ENCODE measurements at regions not wholly inside any gene's neighbourhood (a gene's known extent, or its start where the extent isn't known, plus 50 kb on each side); places are given as distances from the start of the nearest gene placed in this dataset.

DNA sequence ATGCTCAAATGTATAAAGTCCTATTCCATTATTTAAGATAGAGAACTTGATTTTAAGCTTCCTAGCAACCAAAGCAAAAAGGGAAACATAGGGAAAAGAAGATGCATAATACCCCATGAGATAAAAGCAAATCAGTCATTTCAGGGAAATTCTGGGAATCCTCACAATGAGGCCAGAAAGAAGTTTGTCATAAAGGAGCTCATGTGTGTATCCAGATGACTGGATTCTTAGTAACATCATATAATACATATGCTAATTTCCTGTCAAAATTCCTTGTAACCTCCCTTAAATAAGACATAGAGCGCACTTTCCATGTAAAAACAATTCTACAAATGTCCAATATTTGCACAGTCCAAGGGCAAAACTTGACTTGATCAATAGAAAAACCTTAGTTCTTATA is 411.0 kb upstream of the WWC1 start:
- intact Hi-C loops (cut with micrococcal nuclease), result no loop called here

DNA sequence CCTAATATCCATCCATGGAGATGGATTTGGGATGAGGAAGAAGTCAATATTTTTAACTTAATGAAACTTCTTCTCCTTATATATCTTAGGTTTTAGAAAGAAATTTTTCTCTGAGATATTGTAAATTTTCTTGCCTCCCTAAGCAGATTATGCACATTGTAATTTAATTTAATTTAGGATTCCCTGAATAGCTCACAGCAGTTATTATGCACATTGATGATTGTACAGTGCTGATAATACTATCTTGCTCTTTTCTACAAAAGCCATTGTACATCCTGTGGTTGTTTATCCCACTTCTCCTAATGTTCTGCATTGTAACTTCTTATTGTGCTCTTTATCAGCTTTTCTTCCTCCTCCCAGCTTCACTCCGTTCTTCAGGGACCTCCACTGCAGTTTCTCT is 410.4 kb upstream of the WWC1 start:
- intact Hi-C loops (cut with micrococcal nuclease), result no loop called here

GRCh38 chr5:167886196-167886595 is 405.2 kb upstream of the WWC1 start:
- intact Hi-C loops (cut with micrococcal nuclease), result no loop called here

GRCh38 chr5:167888393-167888792 is 403.1 kb upstream of the WWC1 start:
- intact Hi-C loops (cut with micrococcal nuclease), result no loop called here

- intact Hi-C loops (cut with micrococcal nuclease), result no loop called here
Measured at GRCh38 chr5:167889276-167889675, 402.2 kb upstream of the WWC1 start.

GRCh38 chr5:167892352-167893115 is 398.9 kb upstream of the WWC1 start:
- intact Hi-C loops (cut with micrococcal nuclease), result no loop called here

GRCh38 chr5:167893271-167893670 is 398.2 kb upstream of the WWC1 start:
- intact Hi-C loops (cut with micrococcal nuclease), result no loop called here

- intact Hi-C loops (cut with micrococcal nuclease), result no loop called here
Measured at GRCh38 chr5:167894631-167895472, 396.6 kb upstream of the WWC1 start.

DNA sequence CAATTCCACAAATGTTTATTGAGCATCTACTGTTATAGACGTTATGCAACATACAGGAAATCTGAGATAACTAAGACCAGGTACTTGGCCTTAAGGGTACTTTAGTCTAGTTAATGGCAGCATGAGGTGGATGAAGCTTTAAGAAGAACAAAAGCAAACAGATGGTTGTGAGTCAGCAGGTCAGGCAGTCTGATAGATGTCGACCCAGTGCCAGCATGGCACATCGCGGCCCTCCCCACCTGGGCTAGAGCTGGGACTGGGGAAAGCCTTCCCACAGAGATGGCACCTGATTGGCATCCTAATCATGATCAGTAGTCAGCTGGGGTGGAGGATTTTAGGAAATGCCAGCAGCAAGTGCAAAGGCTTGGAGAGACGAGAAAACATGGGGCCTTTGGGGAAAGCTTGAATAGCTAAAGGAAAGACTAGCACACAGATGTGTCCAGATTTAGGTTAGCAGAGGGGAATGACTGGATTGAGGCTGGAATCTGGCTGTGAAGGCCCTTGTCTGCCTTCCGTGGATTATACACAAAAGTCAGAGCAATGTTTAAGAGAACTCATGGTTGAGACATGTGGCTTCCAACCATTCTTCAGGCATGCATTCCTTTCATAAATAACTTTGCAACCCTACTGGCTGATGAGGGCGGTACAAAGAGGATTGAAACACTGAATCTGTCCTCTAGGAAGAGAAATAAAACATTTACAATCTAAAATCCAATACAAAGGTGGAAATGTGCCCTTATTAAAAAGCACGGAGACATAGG is 395.4 kb upstream of the WWC1 start:
- intact Hi-C loops (cut with micrococcal nuclease), result no loop called here

- intact Hi-C loops (cut with micrococcal nuclease), result no loop called here
Measured at GRCh38 chr5:167896814-167897213, 394.6 kb upstream of the WWC1 start.

DNA sequence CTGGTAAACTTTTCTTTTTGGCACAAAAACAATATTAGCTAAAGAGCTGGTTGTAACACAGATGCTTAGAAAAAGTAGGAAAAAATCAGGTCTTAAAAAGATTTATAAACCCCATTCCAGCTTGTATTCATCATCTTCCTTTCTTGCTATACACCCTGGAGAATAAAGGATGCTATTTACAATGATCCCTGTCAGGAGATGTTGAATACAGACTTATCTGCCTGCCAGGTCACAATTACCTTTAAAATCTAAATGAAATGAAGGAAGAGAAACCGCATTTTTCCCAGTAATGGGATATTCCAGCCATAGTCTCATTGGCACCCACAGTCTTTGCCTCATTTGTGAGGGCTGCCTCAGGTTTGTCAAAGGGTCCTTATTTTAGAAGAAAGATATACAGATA is 394.1 kb upstream of the WWC1 start:
- intact Hi-C loops (cut with micrococcal nuclease), result no loop called here

DNA sequence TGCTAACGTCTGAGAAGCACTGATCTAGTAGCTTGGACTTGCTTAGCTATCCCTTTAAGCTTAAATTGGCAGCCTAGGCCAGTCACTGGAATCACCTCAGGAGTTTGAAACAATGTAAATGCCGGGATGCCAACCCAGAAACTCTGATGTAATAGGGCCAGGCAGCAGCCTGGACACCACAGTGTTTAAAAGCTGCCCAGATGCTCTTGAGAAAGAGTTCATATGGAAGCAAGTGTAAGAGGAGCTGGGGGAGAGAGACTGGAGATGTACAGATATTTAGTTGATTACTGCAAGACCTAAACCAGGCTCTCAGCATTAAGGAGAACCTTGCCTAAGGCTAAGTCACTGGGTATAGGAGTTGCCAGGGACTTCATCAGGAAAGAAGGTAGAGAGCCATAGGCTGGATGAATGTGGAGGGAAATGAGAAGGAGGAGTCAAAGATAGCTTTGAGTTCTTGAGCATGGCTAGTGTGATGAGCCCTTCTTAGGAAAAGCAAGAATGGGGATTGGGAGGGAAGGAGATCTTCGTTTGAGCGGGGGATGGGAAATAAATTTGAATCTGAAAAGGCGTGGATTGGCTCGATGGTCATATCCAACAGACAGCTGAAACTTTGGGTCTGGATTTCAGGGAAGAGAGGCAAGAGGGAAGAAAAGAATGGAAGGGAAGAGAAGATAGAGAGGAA is 392.9 kb upstream of the WWC1 start:
- intact Hi-C loops (cut with micrococcal nuclease), result no loop called here

GRCh38 chr5:167899490-167900070 is 391.9 kb upstream of the WWC1 start:
- intact Hi-C loops (cut with micrococcal nuclease), result no loop called here

- intact Hi-C loops (cut with micrococcal nuclease), result no loop called here
Measured at GRCh38 chr5:167900340-167900935, 391.0 kb upstream of the WWC1 start.

DNA sequence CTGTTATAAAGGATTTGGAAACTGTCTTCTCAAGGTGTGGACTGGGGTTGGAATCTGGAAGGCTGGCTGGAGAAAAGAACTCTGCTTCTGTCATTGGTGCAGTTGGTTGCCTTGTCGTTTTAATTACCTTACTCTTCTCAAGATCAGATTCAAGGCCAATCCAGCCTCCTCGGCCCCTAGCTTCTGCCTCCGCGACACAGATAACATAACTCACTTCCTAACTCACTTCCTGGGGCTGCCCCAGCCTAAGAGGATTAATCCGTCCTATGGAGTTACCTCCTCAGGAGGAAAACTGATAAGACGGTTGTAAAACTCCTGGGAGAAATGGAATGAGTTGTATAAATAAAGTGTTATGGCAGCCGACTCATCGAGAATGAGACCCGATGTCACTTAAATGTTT is 389.1 kb upstream of the WWC1 start:
- intact Hi-C loops (cut with micrococcal nuclease), result no loop called here

GRCh38 chr5:167903243-167903642 is 388.2 kb upstream of the WWC1 start:
- intact Hi-C loops (cut with micrococcal nuclease), result no loop called here

GRCh38 chr5:167903659-167904058 is 387.8 kb upstream of the WWC1 start:
- intact Hi-C loops (cut with micrococcal nuclease), result no loop called here

- intact Hi-C loops (cut with micrococcal nuclease), result no loop called here
Measured at GRCh38 chr5:167905919-167906853, 385.3 kb upstream of the WWC1 start.

DNA sequence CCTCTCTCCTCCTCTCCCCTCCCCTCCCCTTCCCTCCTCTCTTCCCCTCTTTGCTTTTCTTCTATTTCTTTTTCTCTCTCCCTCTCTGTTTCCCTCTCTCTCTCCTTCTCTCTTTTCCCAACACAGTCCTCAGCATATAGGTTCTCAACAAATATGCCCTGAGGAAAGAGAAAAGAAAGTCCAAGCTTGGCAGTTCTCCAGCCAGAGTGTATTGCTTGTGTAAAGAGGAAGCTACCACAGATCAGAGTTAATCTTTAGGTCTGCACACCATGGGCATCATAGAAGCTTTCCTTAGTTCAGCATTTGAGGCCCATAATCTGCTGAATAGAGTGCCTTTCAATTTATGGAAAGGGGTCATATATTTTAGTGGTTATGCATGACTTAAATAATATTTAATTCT is 382.8 kb upstream of the WWC1 start:
- intact Hi-C loops (cut with micrococcal nuclease), result no loop called here

Data from T-helper 1 cell treated with Interleukin-12 subunit alpha and Interleukin-12 subunit beta and Interleukin-4 antibody, amounts not matched to agents 30 ng/mL and 1 ng/mL, for 36 hours (primary cell).